ENCODE measurements at regions not wholly inside any gene's neighbourhood (a gene's known extent, or its start where the extent isn't known, plus 50 kb on each side); places are given as distances from the start of the nearest gene placed in this dataset.

GRCh38 chr9:82488313-82489200 is 500.0 kb downstream of the SPATA31D1 start (continued):
- TF ChIP-seq, protein P1, sequence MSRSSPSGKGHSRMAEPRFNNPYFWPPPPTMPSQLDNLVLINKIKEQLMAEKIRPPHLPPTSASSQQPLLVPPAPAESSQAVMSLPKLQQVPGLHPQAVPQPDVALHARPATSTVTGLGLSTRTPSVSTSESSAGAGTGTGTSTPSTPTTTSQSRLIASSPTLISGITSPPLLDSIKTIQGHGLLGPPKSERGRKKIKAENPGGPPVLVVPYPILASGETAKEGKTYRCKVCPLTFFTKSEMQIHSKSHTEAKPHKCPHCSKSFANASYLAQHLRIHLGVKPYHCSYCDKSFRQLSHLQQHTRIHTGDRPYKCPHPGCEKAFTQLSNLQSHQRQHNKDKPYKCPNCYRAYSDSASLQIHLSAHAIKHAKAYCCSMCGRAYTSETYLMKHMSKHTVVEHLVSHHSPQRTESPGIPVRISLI (tag by site-specific recombination; IDR thresholded peaks at IDR 0.05): peak; percentile 21; the same call in 1 of the 2 replicates
- TF ChIP-seq ZNF510 (tag by site-specific recombination; IDR thresholded peaks at IDR 0.05; ENCODE audit: insufficient replicate concordance) (no peak), SCRT2 (tag by site-specific recombination; IDR thresholded peaks at IDR 0.05) (peak; percentile 47; the same call in 1 of the 2 replicates), ZNF211 (tag by site-specific recombination; IDR thresholded peaks at IDR 0.05; ENCODE audit: low read depth) (no peak), WT1 (tag by site-specific recombination; IDR thresholded peaks at IDR 0.05) (peak; percentile 92), GLIS1 (tag by site-specific recombination; IDR thresholded peaks at IDR 0.05) (peak; percentile 15; the same call in 1 of the 2 replicates), ZNF324 (tag by site-specific recombination; IDR thresholded peaks at IDR 0.05) (no peak), ZNF549 (tag by site-specific recombination; IDR thresholded peaks at IDR 0.05) (no peak), ZNF398 (tag by site-specific recombination; IDR thresholded peaks at IDR 0.05) (no peak), MZF1 (tag by site-specific recombination; IDR thresholded peaks at IDR 0.05; ENCODE audit: borderline replicate concordance) (no peak), ZNF292 (tag by site-specific recombination; IDR thresholded peaks at IDR 0.05; ENCODE audit: borderline replicate concordance, low read depth) (no peak), PBX3 (CRISPR knock-in tag; IDR thresholded peaks at IDR 0.05) (no peak), HOXC10 (CRISPR knock-in tag; IDR thresholded peaks at IDR 0.05) (no peak), ZXDB (tag by site-specific recombination; IDR thresholded peaks at IDR 0.05) (peak; percentile 79), ZNF239 (tag by site-specific recombination; IDR thresholded peaks at IDR 0.05) (no peak), KLF16 (tag by site-specific recombination; IDR thresholded peaks at IDR 0.05) (no peak), BCL11A (tag by site-specific recombination; IDR thresholded peaks at IDR 0.05; ENCODE audit: low read depth) (peak; percentile 57), ZNF23 (tag by site-specific recombination; IDR thresholded peaks at IDR 0.05; ENCODE audit: borderline replicate concordance) (no peak), ZFHX2 (tag by site-specific recombination; conservative IDR thresholded peaks at IDR 0.05) (no peak), OSR2 (tag by site-specific recombination; IDR thresholded peaks at IDR 0.05) (peak; percentile 74), ZBTB17 (tag by site-specific recombination; IDR thresholded peaks at IDR 0.05) (peak; percentile 57), ZNF664 (tag by site-specific recombination; IDR thresholded peaks at IDR 0.05) (no peak), ZNF629 (tag by site-specific recombination; IDR thresholded peaks at IDR 0.05) (peak; percentile 45; the same call in 1 of the 2 replicates)
- TF ChIP-seq, protein P2, sequence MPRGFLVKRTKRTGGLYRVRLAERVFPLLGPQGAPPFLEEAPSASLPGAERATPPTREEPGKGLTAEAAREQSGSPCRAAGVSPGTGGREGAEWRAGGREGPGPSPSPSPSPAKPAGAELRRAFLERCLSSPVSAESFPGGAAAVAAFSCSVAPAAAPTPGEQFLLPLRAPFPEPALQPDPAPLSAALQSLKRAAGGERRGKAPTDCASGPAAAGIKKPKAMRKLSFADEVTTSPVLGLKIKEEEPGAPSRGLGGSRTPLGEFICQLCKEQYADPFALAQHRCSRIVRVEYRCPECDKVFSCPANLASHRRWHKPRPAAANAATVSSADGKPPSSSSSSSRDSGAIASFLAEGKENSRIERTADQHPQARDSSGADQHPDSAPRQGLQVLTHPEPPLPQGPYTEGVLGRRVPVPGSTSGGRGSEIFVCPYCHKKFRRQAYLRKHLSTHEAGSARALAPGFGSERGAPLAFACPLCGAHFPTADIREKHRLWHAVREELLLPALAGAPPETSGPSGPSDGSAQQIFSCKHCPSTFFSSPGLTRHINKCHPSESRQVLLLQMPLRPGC (tag by site-specific recombination; IDR thresholded peaks at IDR 0.05): no peak
- TF ChIP-seq, protein P3, sequence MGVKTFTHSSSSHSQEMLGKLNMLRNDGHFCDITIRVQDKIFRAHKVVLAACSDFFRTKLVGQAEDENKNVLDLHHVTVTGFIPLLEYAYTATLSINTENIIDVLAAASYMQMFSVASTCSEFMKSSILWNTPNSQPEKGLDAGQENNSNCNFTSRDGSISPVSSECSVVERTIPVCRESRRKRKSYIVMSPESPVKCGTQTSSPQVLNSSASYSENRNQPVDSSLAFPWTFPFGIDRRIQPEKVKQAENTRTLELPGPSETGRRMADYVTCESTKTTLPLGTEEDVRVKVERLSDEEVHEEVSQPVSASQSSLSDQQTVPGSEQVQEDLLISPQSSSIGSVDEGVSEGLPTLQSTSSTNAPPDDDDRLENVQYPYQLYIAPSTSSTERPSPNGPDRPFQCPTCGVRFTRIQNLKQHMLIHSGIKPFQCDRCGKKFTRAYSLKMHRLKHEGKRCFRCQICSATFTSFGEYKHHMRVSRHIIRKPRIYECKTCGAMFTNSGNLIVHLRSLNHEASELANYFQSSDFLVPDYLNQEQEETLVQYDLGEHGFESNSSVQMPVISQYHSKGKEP (tag by site-specific recombination; IDR thresholded peaks at IDR 0.05): peak; percentile 73
- TF ChIP-seq, protein P4, sequence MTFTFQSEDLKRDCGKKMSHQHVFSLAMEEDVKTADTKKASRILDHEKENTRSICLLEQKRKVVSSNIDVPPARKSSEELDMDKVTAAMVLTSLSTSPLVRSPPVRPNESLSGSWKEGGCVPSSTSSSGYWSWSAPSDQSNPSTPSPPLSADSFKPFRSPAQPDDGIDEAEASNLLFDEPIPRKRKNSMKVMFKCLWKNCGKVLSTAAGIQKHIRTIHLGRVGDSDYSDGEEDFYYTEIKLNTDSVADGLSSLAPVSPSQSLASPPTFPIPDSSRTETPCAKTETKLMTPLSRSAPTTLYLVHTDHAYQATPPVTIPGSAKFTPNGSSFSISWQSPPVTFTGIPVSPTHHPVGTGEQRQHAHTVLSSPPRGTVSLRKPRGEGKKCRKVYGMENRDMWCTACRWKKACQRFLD (tag by site-specific recombination; IDR thresholded peaks at IDR 0.05): no peak
- TF ChIP-seq, protein P5, sequence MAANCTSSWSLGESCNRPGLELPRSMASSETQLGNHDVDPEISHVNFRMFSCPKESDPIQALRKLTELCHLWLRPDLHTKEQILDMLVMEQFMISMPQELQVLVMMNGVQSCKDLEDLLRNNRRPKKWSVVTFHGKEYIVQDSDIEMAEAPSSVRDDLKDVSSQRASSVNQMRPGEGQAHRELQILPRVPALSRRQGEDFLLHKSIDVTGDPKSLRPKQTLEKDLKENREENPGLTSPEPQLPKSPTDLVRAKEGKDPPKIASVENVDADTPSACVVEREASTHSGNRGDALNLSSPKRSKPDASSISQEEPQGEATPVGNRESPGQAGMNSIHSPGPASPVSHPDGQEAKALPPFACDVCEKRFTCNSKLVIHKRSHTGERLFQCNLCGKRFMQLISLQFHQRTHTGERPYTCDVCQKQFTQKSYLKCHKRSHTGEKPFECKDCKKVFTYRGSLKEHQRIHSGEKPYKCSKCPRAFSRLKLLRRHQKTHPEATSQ (tag by site-specific recombination; IDR thresholded peaks at IDR 0.05): no peak
- TF ChIP-seq, protein P6, sequence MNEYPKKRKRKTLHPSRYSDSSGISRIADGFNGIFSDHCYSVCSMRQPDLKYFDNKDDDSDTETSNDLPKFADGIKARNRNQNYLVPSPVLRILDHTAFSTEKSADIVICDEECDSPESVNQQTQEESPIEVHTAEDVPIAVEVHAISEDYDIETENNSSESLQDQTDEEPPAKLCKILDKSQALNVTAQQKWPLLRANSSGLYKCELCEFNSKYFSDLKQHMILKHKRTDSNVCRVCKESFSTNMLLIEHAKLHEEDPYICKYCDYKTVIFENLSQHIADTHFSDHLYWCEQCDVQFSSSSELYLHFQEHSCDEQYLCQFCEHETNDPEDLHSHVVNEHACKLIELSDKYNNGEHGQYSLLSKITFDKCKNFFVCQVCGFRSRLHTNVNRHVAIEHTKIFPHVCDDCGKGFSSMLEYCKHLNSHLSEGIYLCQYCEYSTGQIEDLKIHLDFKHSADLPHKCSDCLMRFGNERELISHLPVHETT (tag by site-specific recombination; IDR thresholded peaks at IDR 0.05): peak; percentile 23; the same call in 1 of the 2 replicates
